ENCODE measurements at regions not wholly inside any gene's neighbourhood (a gene's known extent, or its start where the extent isn't known, plus 50 kb on each side); places are given as distances from the start of the nearest gene placed in this dataset.

DNA sequence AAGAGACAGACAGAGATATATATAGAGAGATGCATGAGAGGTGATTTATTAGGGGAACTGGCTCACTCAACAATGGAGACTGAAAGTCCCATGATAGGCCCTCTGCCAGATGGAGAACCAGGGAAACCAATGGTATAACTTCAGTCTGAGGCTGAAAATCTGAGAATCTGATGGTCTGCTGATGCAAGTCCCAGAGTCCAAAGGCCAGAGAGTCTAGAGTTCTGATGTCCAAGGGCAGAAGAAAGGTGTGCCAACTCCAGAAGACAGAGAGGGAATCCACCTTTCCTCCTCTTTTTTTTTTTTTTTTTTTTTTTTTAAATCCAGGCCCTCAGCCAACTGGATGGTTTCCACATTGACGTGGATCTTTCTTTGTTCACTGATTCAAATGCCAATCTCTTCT, 197.9 kb upstream of the MEIS2 start:
- TF ChIP-seq, protein P1, sequence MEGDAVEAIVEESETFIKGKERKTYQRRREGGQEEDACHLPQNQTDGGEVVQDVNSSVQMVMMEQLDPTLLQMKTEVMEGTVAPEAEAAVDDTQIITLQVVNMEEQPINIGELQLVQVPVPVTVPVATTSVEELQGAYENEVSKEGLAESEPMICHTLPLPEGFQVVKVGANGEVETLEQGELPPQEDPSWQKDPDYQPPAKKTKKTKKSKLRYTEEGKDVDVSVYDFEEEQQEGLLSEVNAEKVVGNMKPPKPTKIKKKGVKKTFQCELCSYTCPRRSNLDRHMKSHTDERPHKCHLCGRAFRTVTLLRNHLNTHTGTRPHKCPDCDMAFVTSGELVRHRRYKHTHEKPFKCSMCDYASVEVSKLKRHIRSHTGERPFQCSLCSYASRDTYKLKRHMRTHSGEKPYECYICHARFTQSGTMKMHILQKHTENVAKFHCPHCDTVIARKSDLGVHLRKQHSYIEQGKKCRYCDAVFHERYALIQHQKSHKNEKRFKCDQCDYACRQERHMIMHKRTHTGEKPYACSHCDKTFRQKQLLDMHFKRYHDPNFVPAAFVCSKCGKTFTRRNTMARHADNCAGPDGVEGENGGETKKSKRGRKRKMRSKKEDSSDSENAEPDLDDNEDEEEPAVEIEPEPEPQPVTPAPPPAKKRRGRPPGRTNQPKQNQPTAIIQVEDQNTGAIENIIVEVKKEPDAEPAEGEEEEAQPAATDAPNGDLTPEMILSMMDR (IDR thresholded peaks at IDR 0.05), result no peak
- no peak for TF ChIP-seq POLR2A (IDR thresholded peaks at IDR 0.05)
- 32 to 33% methylated on average over 1 of the region's 1 CpG for WGBS, 2 donors
- no peak overlapping the region for H3K4me3 ChIP-seq (ENCODE audit: low read depth, poor library complexity, severe bottlenecking)
- DNase-seq (ENCODE audit: low spot score in 2 of 2), result no peak
- intact Hi-C loops (cut with DNase I; ENCODE audit: low total_unique reads), result no loop called here

DNA sequence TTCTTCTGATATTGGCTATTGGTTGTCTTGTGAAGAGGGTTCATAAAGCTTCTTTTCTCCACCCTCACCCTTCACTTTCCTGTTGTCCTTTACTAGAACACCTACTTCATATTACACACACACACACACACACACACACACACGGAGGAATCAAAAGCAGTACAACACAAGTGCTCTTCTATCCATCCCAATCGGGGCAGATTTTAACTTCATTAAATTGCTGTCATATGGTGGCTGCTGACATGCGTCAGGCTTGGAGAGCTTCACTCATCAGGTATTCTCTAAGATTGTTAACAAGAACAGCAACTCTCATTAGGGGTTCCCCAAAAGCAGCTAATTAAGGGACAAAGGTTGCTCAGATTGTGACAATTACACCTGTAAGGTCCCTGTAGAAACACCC, 239.1 kb upstream of the MEIS2 start:
- no peak overlapping the region for H3K4me3 ChIP-seq (ENCODE audit: low read depth, poor library complexity, severe bottlenecking)
- no peak for TF ChIP-seq POLR2A (IDR thresholded peaks at IDR 0.05)
- DNase-seq (ENCODE audit: low spot score in 2 of 2), result no peak
- WGBS, 2 donors, result 77 to 78% methylated on average over 3 of the region's 3 CpGs
- intact Hi-C loops (cut with DNase I; ENCODE audit: low total_unique reads), result no loop called here

DNA sequence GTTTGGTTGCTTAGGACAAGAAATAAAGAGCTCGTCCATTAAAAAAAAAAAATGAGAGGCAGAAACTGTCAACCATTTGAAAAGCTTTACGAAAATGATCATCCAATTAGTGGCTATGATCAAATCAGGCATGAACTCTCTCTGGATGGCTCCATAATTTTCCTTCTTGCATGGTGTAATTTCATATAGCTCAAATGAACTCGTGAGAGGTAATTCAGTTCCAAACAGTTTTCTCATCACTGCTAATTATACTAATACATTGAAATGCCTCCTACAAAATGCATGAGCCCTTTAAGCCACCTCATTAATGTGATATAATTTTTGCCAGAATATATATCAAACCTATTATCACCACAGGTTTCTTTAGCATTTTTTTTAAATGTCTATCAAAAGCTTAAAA, 239.5 kb upstream of the MEIS2 start:
- TF ChIP-seq, protein P1 (IDR thresholded peaks at IDR 0.05), result no peak
- TF ChIP-seq POLR2A (IDR thresholded peaks at IDR 0.05), result no peak
- no peak for DNase-seq (ENCODE audit: low spot score in 2 of 2)
- 81 to 82% methylated on average over 3 of the region's 3 CpGs for WGBS, 2 donors
- H3K4me3 ChIP-seq (ENCODE audit: low read depth, poor library complexity, severe bottlenecking), result no peak overlapping the region
- intact Hi-C loops (cut with DNase I; ENCODE audit: low total_unique reads), result no loop called here

DNA sequence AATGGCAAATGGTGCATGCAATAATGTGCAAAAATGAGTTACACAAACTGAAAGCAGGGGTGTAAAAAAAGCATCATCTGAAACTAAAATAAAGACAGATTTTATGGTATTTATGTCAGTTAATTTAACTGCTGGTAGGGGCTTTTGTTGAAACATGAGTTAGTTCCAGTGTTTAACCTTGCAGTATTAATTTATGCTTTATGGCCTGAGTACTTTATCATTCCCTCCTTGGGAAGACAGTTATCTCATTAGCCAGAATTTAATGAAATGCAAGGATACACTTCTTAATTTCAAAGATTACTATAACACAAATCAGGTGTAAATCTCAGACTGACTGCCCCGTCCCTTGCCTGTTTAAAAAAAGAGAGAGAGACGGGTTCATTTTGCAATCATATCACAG, 240.1 kb upstream of the MEIS2 start:
- intact Hi-C loops (cut with DNase I; ENCODE audit: low total_unique reads), result no loop called here
- 64 to 65% methylated on average over 2 of the region's 2 CpGs for WGBS, 2 donors
- DNase-seq (ENCODE audit: low spot score in 2 of 2), result no peak
- TF ChIP-seq, protein P1 (IDR thresholded peaks at IDR 0.05), result no peak
- no peak for TF ChIP-seq POLR2A (IDR thresholded peaks at IDR 0.05)
- H3K4me3 ChIP-seq (ENCODE audit: low read depth, poor library complexity, severe bottlenecking), result no peak overlapping the region

DNA sequence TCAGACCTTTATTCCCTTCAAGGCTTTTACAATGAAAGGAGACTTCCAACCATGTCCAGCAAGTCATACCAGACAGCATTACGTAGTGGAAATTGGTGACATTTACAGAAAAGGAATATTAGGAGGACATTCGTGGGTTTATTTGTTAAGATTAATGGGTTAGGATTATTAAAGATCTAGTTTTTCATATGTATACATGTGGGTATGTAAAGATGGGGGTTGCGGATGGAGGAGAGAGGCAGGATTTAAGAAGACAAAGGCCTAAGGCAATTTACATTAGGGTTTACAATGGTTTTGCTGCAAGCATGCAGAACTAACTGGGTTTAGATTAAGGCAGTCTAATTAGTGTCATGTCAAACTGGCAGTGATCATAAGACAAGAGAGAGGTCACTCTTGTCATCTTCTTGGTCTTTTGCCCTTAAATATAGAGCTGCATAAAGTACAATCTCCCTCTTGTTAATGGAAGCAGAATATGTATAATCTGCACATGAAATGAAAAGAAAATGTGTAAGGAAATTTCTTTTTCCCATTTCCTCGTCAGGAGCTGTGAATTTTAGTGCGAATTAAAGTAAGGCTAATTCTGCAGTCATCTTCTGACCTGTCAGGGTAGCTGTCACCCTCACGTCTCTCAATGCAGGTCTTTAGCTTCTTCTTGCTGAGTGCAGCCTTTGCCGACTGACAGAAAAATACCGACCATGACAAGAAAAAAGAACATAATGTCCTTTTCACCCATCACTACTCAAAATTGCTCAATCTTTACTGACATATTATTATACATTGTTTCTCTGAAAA, 258.9 kb upstream of the MEIS2 start:
- intact Hi-C loops (cut with DNase I; ENCODE audit: low total_unique reads), result no loop called here
- TF ChIP-seq, protein P1 (IDR thresholded peaks at IDR 0.05), result no peak
- TF ChIP-seq POLR2A (IDR thresholded peaks at IDR 0.05), result no peak
- H3K4me3 ChIP-seq (ENCODE audit: low read depth, poor library complexity, severe bottlenecking), result no peak overlapping the region
- no peak for DNase-seq (ENCODE audit: low spot score in 2 of 2)
- WGBS, 2 donors, result 87 to 89% methylated on average over 8 of the region's 8 CpGs

DNA sequence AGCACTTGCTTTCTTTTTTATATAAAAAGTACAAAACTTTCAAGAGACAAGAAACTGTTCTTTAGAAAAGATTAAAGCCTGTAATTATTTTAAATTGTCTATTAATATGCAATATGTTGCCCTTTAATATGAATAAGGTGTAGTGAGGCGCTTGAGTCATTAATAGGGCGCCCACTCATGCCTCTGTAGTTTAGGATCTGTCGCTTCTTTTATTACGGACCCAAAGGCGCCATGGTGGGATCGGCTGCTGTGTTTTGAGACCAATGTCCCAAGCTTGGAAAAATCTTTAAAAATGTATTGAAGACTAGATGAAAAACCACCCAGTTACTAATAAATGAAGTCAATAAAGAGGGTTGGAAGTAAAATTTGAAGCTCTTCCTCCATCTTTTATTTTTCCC, 259.5 kb upstream of the MEIS2 start:
- 94 to 98% methylated on average over 6 of the region's 6 CpGs for WGBS, 2 donors
- intact Hi-C loops (cut with DNase I; ENCODE audit: low total_unique reads), result no loop called here

More for the DNA sequence above, 259.5 kb upstream of the MEIS2 start:
- no peak overlapping the region for H3K4me3 ChIP-seq (ENCODE audit: low read depth, poor library complexity, severe bottlenecking)
- TF ChIP-seq, protein P1 (IDR thresholded peaks at IDR 0.05), result no peak
- no peak for TF ChIP-seq POLR2A (IDR thresholded peaks at IDR 0.05)
- DNase-seq (ENCODE audit: low spot score in 2 of 2), result no peak

All from lower leg skin (tissue), 4 donors.